MG63 (cell line): ENCODE measurements at regions not wholly inside any gene's neighbourhood (a gene's known extent, or its start where the extent isn't known, plus 50 kb on each side); places are given as distances from the start of the nearest gene placed in this dataset.

Experiments
- DNase-seq: peaks from one replicate; pipeline ENCODE4 v3.0.0-alpha.2; 2020
- H3K27me3 ChIP-seq: fragments of 250-450 bp; sonication (Bioruptor Pico); 2 replicates; pipeline ENCODE4 v1.5.1; 2020; ENCODE audit warnings: mild to moderate bottlenecking, moderate library complexity
- H3K36me3 ChIP-seq: fragments of 250-450 bp; sonication (Bioruptor Pico); 2 replicates; pipeline ENCODE4 v1.5.1; 2020; ENCODE audit warnings: mild to moderate bottlenecking, moderate library complexity
- H3K4me3 ChIP-seq: fragments of 250-450 bp; sonication (Bioruptor Pico); 2 replicates; pipeline ENCODE4 v1.5.1; 2020; ENCODE audit warnings: mild to moderate bottlenecking, moderate library complexity
- H3K9me3 ChIP-seq: fragments of 250-450 bp; sonication (Bioruptor Pico); 2 replicates; pipeline ENCODE4 v1.5.1; 2020; ENCODE audit warnings: mild to moderate bottlenecking, moderate library complexity

GRCh38 chr13:44184740-44185139, 188.9 kb upstream of the SERP2 start:
- no peaks in the 10 kb centered on the region for H3K36me3 ChIP-seq
- H3K9me3 ChIP-seq = no peaks in the 10 kb centered on the region; the same call in none of the 2 replicates
- DNase-seq = no peak
- H3K27me3 ChIP-seq = no peaks in the 10 kb centered on the region
- H3K4me3 ChIP-seq = no peak overlapping the region

- Histone ChIP-seq H3K4me3 (no peak overlapping the region), H3K27me3 (no peaks in the 10 kb centered on the region), H3K36me3 (no peaks in the 10 kb centered on the region), H3K9me3 (no peaks in the 10 kb centered on the region; the same call in none of the 2 replicates)
- DNase-seq = peak; percentile 52
Observed at GRCh38 chr13:44188257-44188656, 185.4 kb upstream of the SERP2 start.

GRCh38 chr13:44189085-44189484, 184.5 kb upstream of the SERP2 start:
- H3K9me3 ChIP-seq = no peaks in the 10 kb centered on the region; the same call in none of the 2 replicates
- no peak overlapping the region for H3K4me3 ChIP-seq
- DNase-seq = no peak

GRCh38 chr13:44191103-44191502, 182.5 kb upstream of the SERP2 start:
- no peak for DNase-seq
- no peaks in the 10 kb centered on the region for H3K36me3 ChIP-seq
- no peaks in the 10 kb centered on the region for H3K27me3 ChIP-seq
- H3K9me3 ChIP-seq = no peaks in the 10 kb centered on the region; the same call in 1 of the 2 replicates
- H3K4me3 ChIP-seq = no peak overlapping the region

More at GRCh38 chr13:44189085-44189484, 184.5 kb upstream of the SERP2 start:
- H3K27me3 ChIP-seq = no peaks in the 10 kb centered on the region
- no peaks in the 10 kb centered on the region for H3K36me3 ChIP-seq

- H3K9me3 ChIP-seq = no peaks in the 10 kb centered on the region; the same call in 1 of the 2 replicates
- peak; percentile 62 for DNase-seq
- H3K36me3 ChIP-seq = no peaks in the 10 kb centered on the region
- no peak overlapping the region for H3K4me3 ChIP-seq
- no peaks in the 10 kb centered on the region for H3K27me3 ChIP-seq
Observed at GRCh38 chr13:44191504-44192171, 182.0 kb upstream of the SERP2 start.

- H3K4me3 ChIP-seq = no peak overlapping the region
- H3K9me3 ChIP-seq = no peaks in the 10 kb centered on the region
- no peak for DNase-seq
- H3K27me3 ChIP-seq = no peaks in the 10 kb centered on the region
- H3K36me3 ChIP-seq = no peaks in the 10 kb centered on the region
Observed at GRCh38 chr13:44193731-44194130, 179.9 kb upstream of the SERP2 start.

GRCh38 chr13:44195245-44195644, 178.4 kb upstream of the SERP2 start:
- no peak for DNase-seq
- H3K27me3 ChIP-seq = no peaks in the 10 kb centered on the region
- no peaks in the 10 kb centered on the region for H3K9me3 ChIP-seq
- H3K4me3 ChIP-seq = no peak overlapping the region
- no peaks in the 10 kb centered on the region for H3K36me3 ChIP-seq

- H3K27me3 ChIP-seq = no peaks in the 10 kb centered on the region
- no peak overlapping the region for H3K4me3 ChIP-seq
- H3K36me3 ChIP-seq = no peaks in the 10 kb centered on the region
- no peaks in the 10 kb centered on the region for H3K9me3 ChIP-seq
- DNase-seq = no peak
Observed at GRCh38 chr13:44196196-44196751, 177.3 kb upstream of the SERP2 start.

GRCh38 chr13:44197791-44198770, 175.5 kb upstream of the SERP2 start:
- Histone ChIP-seq H3K9me3 (no peaks in the 10 kb centered on the region), H3K4me3 (no peak overlapping the region), H3K36me3 (no peaks in the 10 kb centered on the region), H3K27me3 (no peaks in the 10 kb centered on the region)
- DNase-seq = no peak

- H3K27me3 ChIP-seq = no peaks in the 10 kb centered on the region
- no peak for DNase-seq
- H3K36me3 ChIP-seq = no peaks in the 10 kb centered on the region
- no peak overlapping the region for H3K4me3 ChIP-seq
- no peaks in the 10 kb centered on the region for H3K9me3 ChIP-seq
Observed at GRCh38 chr13:44198826-44199225, 174.8 kb upstream of the SERP2 start.

- Histone ChIP-seq H3K36me3 (no peaks in the 10 kb centered on the region), H3K4me3 (no peak overlapping the region), H3K27me3 (no peaks in the 10 kb centered on the region), H3K9me3 (no peaks in the 10 kb centered on the region)
- no peak for DNase-seq
Observed at GRCh38 chr13:44199627-44200207, 173.9 kb upstream of the SERP2 start.

- Histone ChIP-seq H3K36me3 (no peaks in the 10 kb centered on the region), H3K27me3 (no peaks in the 10 kb centered on the region), H3K4me3 (no peak overlapping the region), H3K9me3 (0 out of 2 replicates have a peak, but pooled peaks cover 5% of the 10 kb centered on the region)
- DNase-seq = no peak
Observed at GRCh38 chr13:44206434-44206833, 167.2 kb upstream of the SERP2 start.

GRCh38 chr13:44207476-44207875, 166.1 kb upstream of the SERP2 start:
- H3K27me3 ChIP-seq = no peaks in the 10 kb centered on the region
- H3K9me3 ChIP-seq = 0 out of 2 replicates have a peak, but pooled peaks cover 5% of the 10 kb centered on the region
- no peak for DNase-seq
- H3K36me3 ChIP-seq = no peaks in the 10 kb centered on the region
- no peak overlapping the region for H3K4me3 ChIP-seq

- Histone ChIP-seq H3K9me3 (0 out of 2 replicates have a peak, but pooled peaks cover 5% of the 10 kb centered on the region), H3K4me3 (no peak overlapping the region), H3K27me3 (no peaks in the 10 kb centered on the region), H3K36me3 (no peaks in the 10 kb centered on the region)
- DNase-seq = no peak
Observed at GRCh38 chr13:44210525-44210924, 163.1 kb upstream of the SERP2 start.

- Histone ChIP-seq H3K27me3 (no peaks in the 10 kb centered on the region), H3K36me3 (no peaks in the 10 kb centered on the region), H3K4me3 (no peak overlapping the region), H3K9me3 (0 out of 2 replicates have a peak, but pooled peaks cover 2% of the 10 kb centered on the region)
- DNase-seq = no peak
Observed at GRCh38 chr13:44211286-44211685, 162.3 kb upstream of the SERP2 start.

GRCh38 chr13:44211704-44212346, 161.8 kb upstream of the SERP2 start:
- DNase-seq = no peak
- no peaks in the 10 kb centered on the region for H3K36me3 ChIP-seq
- H3K27me3 ChIP-seq = no peaks in the 10 kb centered on the region
- no peak overlapping the region for H3K4me3 ChIP-seq
- H3K9me3 ChIP-seq = 0 out of 2 replicates have a peak, but pooled peaks cover 2% of the 10 kb centered on the region
